GM10266 (cell line): ENCODE measurements at regions not wholly inside any gene's neighbourhood (a gene's known extent, or its start where the extent isn't known, plus 50 kb on each side); places are given as distances from the start of the nearest gene placed in this dataset.
A peak's percentile ranks its signal among the peaks of the same experiment; 100 is the strongest.

Source experiments
- DNase-seq: peaks from one replicate; pipeline ENCODE4 v3.0.0; 2012; ENCODE audit errors: extremely low spot score
- CTCF ChIP-seq: IDR thresholded peaks from 2 replicates; pipeline ENCODE4 v1.5.1; 2012; ENCODE audit warnings: mild to moderate bottlenecking, low read depth; ENCODE audit not compliant: control insufficient read depth, insufficient read depth; ENCODE audit errors: missing control alignments

- no peak for DNase-seq
- no peak for TF ChIP-seq CTCF
Measured at GRCh38 chr10:128630787-128631252, 504.6 kb upstream of the MKI67 start.

- peak; percentile 38 for TF ChIP-seq CTCF
Measured at GRCh38 chr10:128631801-128632241, 505.6 kb upstream of the MKI67 start.

GRCh38 chr10:128632694-128633093 lies 506.5 kb upstream of the MKI67 start:
- no peak for TF ChIP-seq CTCF
- no peak for DNase-seq

More at GRCh38 chr10:128631801-128632241, 505.6 kb upstream of the MKI67 start:
- no peak for DNase-seq

GRCh38 chr10:128633864-128634540 lies 507.8 kb upstream of the MKI67 start:
- DNase-seq, result no peak
- TF ChIP-seq CTCF, result no peak

- no peak for DNase-seq
- no peak for TF ChIP-seq CTCF
Measured at GRCh38 chr10:128642023-128642422, 515.8 kb upstream of the MKI67 start.

GRCh38 chr10:128642502-128642901 lies 516.3 kb upstream of the MKI67 start:
- no peak for TF ChIP-seq CTCF
- no peak for DNase-seq

GRCh38 chr10:128643658-128644057 lies 517.4 kb upstream of the MKI67 start:
- TF ChIP-seq CTCF, result no peak
- DNase-seq, result no peak
